NCI-H524 (cell line): ENCODE measurements at regions not wholly inside any gene's neighbourhood (a gene's known extent, or its start where the extent isn't known, plus 50 kb on each side); places are given as distances from the start of the nearest gene placed in this dataset.
A peak's percentile ranks its signal among the peaks of the same experiment; 100 is the strongest.

ENCODE experiments used
- DNase-seq, 2 experiments: peaks; one replicate each; lab custom pipeline; 2025; lab: John Stamatoyannopoulos, UW

GRCh38 chr1:34330061-34330460 is 153.4 kb downstream of the C1orf94 start:
- no peak for DNase-seq

- no peak for DNase-seq
Observed at GRCh38 chr1:34331020-34331926, 154.6 kb downstream of the C1orf94 start.

GRCh38 chr1:34332996-34333395 is 156.3 kb downstream of the C1orf94 start:
- DNase-seq, result no peak

- no peak for DNase-seq
Observed at GRCh38 chr1:34338871-34339270, 162.2 kb downstream of the C1orf94 start.

- DNase-seq, result no peak
Observed at GRCh38 chr1:34341896-34342295, 165.2 kb downstream of the C1orf94 start.

- DNase-seq, result peak in 1 of 2 experiments; percentile 1
Observed at GRCh38 chr1:34342334-34342733, 165.6 kb downstream of the C1orf94 start.

GRCh38 chr1:34346128-34346527 is 169.4 kb downstream of the C1orf94 start:
- DNase-seq, result no peak

- DNase-seq, result no peak
Observed at GRCh38 chr1:34353409-34353808, 176.7 kb downstream of the C1orf94 start.

GRCh38 chr1:34354367-34354766 is 177.7 kb downstream of the C1orf94 start:
- no peak for DNase-seq

GRCh38 chr1:34356853-34357252 is 180.1 kb downstream of the C1orf94 start:
- no peak for DNase-seq

- no peak for DNase-seq
Observed at GRCh38 chr1:34358636-34359035, 181.9 kb downstream of the C1orf94 start.

- no peak for DNase-seq
Observed at GRCh38 chr1:34359411-34359810, 182.7 kb downstream of the C1orf94 start.

GRCh38 chr1:34360574-34360973 is 183.9 kb downstream of the C1orf94 start:
- no peak for DNase-seq

- no peak for DNase-seq
Observed at GRCh38 chr1:34361121-34361520, 184.4 kb downstream of the C1orf94 start.

- DNase-seq, result no peak
Observed at GRCh38 chr1:34361781-34362357, 185.2 kb downstream of the C1orf94 start.

- no peak for DNase-seq
Observed at GRCh38 chr1:34362949-34363348, 186.2 kb downstream of the C1orf94 start.

- DNase-seq, result no peak
Observed at GRCh38 chr1:34363447-34363846, 186.7 kb downstream of the C1orf94 start.

GRCh38 chr1:34363915-34364314 is 187.2 kb downstream of the C1orf94 start:
- DNase-seq, result no peak

- DNase-seq, result no peak
Observed at GRCh38 chr1:34364376-34364775, 187.7 kb downstream of the C1orf94 start.

GRCh38 chr1:34365295-34365694 is 188.6 kb downstream of the C1orf94 start:
- no peak for DNase-seq

GRCh38 chr1:34366875-34367624 is 190.3 kb downstream of the C1orf94 start:
- DNase-seq, result no peak

GRCh38 chr1:34367954-34368353 is 191.2 kb downstream of the C1orf94 start:
- DNase-seq, result no peak
